HG03378 (cell line): ENCODE measurements at regions not wholly inside any gene's neighbourhood (a gene's known extent, or its start where the extent isn't known, plus 50 kb on each side); places are given as distances from the start of the nearest gene placed in this dataset.

Experiments used
- ATAC-seq: cut with Tn5 transposase; IDR thresholded peaks from one replicate; pipeline ENCODE4 v1.9.1; 2021; ENCODE audit warnings: mild to moderate bottlenecking, moderate library complexity; ENCODE audit not compliant: unreplicated experiment

DNA sequence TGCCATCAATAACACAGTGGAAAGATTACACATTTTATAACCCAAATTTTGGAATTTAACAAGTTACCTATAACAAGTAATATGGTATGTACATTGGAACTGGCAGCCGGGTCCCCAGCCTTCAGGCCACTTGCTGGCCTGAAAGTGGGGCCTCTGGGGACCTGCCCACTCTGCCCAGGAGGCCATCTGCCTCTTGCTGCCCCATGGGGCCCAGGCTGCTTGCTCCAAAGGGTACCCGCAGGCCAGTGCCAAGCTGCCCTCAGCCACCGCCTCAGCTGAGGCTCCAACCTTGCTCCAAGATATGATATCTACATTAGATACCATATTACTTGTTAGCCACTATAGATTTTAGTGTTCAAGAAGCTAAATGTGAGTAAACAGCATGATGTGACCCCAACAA lies 120.8 kb upstream of the TMEFF2 start:
- ATAC-seq: no peak

DNA sequence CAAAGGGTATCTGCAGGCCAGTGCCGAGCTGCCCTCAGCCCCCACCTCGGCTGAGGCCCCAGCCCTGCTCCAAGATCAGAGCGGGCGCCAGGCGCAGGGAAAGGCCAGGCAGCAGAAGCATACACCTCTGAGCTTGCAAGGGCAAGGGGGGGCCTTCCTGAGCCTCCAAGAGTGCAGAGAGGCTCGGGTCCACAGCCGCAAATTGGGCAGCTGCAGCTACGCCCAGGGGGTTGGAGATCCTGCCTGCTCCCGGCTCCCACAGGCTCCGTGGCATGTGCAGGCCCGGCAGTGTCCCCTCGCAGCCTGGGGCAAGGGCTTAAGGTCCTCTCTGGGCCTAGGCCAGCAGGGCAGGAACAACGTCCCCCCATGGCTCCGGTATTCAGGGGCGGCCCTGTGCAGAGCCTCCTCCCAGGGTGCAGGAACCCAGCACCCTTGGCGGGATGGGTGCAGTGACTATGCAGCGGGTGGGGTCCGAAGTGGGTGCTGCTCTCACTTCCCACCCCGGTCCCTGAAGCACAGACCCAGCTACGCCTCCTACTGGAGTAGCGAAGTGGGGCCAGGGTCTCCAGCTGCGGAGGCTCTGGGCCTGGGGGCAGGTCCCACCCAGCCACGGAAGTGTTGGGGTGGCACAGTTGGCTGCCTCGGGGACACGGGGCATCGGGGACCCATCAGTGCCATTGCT lies 120.2 kb upstream of the TMEFF2 start:
- ATAC-seq: no peak

DNA sequence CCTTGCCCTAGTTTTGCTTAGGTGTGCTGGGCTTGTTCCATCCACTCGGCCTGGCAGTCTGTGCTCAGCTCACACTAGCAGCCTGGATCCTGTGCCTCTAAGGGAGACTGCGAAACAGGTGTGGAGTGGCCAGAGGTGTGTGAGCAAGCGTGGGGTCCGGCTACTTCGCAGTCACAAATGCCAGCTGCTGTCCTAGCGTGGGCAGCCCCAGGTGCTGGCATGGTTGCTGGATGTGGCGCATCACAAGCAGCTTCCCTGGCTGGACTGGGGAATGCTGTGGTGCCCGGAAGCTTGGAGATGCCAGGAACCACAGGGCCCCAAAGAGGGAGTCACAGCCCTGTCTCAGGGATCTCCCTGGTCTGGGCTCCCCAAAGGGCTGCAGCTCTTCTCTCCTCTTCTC lies 119.0 kb upstream of the TMEFF2 start:
- no peak for ATAC-seq

DNA sequence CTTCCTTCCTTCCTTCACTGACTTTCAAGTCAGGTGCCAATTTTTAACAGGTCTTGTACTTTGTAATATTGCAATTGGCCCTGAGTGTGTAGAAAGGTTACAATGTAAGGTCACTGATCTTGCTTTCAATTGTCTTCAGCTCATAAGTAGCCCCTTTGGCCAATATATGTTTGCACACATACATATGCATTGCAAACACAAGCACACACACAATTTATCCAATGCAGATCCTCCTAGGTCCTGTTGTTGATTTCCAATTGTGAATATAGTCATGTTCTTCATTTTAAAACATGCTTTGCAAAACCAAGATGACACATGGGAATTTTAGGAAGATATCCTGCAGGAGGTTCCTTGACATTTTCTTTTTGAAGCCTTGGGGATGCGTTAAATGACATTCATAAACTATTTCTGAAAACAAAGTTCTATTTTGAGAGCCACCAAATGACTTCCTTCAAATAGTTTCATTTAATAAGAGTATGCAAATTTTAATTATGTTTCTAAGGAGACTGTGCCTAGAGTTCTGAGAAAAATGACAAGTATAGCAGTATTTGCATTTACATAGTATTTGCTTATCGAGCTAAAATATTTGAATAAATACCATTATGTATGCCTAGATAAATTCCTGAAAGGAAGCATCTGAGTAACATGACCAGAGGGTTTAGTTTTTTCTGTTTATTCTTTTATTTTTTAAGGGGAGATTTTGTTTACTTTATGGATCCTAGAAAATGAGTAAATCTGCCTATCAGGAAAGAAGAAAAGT lies 117.1 kb upstream of the TMEFF2 start:
- ATAC-seq: no peak

DNA sequence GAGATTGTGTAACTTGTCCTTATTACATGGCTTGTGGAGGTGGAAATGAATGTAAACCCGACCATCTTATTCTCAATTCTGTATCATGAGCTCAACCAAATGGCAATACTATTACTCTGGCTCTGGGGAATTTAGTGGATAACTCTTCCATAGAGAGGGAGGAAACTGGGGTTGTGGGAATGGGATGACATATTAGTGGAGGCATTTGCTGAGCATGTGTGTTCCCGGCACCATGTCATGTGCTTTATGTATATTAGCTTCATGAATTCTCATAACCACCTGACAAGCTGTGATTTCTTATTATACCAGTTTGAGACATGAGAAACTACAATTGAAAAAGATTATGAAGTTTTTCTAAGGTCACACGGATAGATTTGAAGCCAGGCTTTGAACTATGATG lies 112.8 kb upstream of the TMEFF2 start:
- no peak for ATAC-seq

DNA sequence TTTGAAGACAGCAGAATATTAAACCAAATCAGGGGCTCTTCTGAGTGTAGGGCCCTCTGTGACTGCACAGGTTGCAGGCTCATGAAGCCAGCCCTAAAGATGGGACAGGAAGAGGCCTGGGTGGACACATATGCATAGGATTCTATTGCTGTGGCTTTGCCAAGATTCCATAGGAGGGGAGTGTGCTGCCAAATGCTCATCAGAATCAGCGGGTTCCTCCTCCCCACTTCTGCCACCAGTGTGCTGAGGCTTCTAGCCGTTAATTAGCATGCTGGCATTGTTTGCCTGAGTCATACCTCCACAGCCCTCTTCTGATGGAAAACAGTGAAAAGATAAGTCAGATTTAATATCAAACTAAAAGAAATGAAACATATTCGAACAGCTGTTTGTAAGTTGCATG lies 103.9 kb upstream of the TMEFF2 start:
- ATAC-seq: no peak

DNA sequence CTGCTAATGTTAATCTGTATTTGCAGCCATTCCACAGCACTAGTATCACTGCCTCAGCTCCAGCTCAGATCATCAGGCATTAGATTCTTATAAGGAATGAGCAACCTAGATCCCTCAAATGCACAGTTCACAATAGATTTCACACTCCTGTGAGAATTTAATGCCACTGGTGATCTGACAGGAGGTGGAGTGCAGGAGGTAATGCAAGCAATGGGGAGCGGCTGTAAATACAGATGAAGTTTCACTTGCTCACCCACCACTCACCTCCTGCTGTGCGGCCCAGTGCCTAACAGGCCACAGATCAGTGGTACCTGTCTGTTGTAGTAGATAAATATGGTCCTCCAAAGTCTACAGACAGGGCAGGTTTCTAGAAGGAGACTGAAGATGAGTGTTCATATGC lies 97.7 kb upstream of the TMEFF2 start:
- no peak for ATAC-seq

DNA sequence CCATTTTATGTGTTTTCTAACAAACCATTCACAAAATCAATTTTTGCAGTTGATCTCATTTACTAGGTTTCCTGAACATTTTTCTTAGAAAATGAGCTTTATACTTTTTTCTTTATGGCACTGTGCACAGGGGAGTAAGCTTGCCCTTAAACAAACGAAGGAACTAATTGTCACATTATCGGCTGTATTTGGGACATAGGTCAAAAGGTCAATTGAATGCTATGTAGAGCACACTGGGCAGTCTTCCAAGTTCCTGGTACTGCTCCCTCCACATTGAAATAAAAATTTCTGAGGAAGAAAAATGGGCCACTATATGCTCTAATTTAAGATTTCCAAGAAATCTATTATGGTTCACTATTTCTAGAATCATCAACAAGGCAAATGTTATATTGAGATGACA lies 93.6 kb upstream of the TMEFF2 start:
- ATAC-seq: no peak

DNA sequence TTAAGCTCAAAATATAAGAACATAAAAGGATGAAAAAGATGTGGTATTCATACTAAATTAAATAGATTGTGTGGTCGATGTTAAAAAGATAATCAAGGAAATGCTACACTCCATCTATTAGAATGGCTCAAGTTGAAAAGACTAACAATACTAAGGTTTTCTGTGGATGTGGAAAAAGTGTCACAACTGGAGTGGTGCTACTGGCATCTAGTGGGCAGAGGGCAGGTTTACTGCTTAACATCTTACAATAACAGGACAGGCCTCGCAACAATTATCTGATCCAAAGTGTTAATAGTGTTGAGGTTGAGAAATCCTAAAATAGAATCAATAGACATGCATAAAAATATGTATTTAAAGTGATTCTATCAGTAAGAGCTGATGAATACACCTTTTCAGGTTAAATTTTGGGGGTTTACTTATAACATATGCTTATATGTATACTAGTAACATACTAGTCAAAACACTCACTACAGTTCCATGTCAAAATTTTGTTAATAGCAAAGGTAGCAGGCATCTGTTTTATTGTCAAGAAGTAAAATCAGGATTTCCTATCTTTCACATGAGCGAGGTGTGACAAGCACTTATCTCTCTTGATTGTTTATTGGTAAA lies 91.5 kb upstream of the TMEFF2 start:
- no peak for ATAC-seq

DNA sequence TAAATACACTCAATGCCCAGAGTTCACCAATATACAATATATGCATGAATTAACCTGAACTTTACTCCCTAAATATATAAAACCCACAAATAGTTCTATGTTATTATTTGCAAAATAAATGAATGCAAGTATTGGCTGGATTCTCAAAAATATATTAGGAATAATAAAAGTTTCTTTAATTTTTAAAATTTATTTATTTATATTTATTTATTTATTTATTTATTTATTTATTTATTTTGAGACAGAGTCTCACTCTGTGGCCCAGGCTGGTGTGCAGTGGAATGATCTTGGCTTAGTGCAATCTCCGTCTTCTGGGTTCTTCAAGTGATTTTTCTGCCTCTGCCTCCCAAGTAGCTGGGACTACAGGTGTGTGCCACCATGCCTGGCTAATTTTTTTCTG lies 88.7 kb upstream of the TMEFF2 start:
- no peak for ATAC-seq

DNA sequence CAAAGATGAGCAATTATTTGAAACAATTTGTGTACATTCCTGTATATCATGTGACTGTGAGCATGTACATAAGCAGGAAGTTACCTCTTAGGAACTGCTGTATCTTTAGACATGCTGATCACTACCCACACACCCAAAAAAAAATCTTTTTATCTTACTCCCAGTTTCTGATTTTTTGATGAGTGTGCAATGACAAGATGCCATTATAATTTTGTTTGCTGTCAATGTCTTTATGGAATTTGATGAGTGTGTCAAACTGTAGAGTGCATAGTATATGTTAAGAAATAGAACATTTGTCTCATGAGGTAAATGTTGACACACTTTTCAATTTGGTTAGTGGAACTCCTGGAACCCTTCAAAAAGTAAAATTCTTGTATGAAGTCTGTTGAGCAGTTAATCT lies 84.0 kb upstream of the TMEFF2 start:
- no peak for ATAC-seq

DNA sequence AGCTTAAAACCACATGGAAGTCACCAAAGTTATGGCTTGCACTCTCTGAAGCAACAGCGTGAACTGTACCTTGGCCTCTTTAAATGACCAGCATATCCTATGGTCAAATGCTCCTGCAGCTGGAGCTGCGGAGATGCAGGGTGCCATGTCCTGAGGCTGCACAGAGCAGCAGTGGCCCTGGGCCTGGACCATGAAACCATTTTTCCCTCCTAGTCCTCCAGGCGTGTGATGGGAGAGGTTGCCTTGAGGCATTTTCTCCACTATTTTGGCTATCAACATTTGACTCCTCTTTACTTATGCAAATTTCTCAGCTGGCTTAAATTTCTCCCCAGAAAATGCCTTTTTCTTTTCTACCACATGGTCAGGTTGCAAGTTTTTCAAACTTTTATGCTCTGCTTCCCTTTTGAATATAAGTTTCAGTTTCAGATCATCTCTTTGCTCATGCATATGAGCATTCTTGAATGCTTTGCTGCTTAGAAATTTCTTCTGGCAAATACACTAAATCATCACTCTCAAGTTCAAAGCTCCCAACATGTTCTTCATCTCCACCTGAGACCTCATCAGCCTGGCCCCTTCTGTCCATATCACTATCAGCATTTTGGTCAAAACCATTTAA lies 82.9 kb upstream of the TMEFF2 start:
- ATAC-seq: no peak

DNA sequence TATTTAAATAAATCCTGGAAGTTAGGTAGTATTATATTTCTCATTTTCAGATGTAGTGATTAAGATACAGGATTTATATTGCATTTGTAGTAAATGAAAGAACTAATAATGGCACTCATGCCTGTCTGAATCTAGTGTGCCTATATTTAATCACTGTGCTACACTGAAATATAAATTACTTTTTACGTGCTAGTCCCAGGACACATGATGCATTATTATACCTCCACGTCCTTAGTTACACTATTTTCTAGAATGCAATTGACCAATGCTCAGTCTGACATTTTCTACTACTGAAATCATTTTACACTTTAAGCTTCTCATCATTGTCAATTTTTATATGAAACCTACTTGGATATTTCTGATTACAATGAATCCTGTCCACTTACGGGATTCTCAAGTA lies 80.9 kb upstream of the TMEFF2 start:
- no peak for ATAC-seq

DNA sequence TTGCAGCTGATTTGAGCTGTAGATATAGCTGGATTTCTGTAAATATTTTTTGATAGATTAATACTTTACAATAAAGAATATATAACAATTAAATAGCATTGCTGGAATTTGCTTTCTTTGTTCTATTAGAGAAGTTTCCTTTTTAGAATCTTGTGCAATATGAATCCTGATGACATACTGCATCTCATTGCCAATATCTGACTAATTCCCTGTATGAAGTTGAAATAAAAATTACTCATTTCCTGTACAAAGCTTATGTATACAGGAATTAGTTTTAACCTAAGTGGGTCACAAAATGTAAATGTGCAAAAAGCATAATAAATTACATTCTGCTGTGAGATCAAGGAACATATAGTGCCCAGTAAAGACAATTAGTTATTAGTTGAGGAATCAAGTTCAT lies 72.8 kb upstream of the TMEFF2 start:
- ATAC-seq: no peak

DNA sequence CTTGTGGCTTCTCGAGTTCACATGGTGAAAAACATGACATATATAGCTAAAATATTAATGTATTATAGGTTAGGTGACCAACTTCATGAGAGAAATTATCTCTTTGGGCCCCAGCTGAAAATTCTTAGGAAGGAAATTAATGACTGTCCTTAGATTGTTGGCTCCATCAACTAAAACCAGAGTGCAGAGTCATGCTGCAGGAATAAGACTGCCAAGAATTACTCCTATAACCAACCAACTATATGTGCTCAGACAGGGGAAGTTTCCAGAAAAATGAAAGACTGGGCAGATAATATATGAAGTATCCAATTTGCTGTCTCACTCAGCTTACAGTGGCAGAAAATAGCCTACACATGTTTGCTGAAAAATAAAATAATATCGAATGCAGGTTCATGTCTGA lies 71.0 kb upstream of the TMEFF2 start:
- ATAC-seq: no peak

DNA sequence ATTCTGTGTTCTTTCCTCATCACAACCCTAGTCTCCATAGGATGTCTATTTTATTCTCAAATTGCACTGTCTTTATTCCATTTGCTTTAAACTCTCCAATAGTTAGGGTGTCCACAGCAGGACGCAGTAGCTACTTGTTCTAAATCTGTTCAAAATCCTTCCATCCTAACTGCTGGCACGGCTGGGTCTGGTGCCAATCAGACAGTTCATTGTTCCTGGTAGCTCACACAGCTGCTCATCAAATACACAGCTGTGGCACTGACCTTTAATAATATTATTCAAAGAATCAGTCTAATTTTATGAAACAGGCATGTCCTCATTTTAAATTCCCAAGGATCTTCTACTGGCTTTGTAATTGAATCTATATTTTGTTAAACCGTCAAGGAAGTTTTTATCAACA lies 59.7 kb upstream of the TMEFF2 start:
- no peak for ATAC-seq

DNA sequence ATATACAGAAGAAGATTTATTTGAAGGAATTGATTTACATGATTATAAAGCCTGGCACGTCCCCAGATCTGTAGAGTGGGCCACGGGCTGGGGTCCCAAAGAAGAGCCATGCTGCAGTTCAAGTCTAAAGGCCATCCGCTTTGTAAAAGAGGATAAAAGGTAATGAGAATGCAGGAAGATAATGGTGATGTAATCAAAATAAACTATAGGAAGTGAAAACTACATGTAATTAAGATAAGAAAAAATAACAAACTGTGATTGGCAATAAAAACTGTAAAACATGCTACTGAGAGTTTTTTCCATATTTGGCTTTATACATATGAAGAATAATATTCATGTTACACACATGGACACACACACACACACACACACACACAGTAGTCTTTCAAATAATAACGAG lies 59.0 kb upstream of the TMEFF2 start:
- no peak for ATAC-seq

DNA sequence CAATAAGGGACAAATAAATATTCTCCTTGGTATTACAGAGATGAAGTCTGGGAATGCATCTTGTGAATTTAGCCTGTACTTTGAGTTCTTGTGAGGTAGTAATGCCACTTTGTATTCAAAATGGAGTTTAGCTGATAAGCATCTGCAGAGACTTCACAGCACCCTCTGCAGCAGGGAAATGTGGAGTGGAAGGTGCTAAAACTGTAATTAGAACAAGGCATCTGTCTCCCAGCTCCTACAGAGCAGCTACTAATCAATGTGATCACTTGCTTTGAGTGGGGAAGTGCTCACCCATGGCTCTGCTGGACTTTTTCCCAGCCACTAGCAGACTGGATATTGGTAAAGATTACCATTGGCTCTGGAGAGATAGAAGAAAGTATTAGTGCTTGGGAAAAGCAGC lies 56.2 kb upstream of the TMEFF2 start:
- no peak for ATAC-seq

DNA sequence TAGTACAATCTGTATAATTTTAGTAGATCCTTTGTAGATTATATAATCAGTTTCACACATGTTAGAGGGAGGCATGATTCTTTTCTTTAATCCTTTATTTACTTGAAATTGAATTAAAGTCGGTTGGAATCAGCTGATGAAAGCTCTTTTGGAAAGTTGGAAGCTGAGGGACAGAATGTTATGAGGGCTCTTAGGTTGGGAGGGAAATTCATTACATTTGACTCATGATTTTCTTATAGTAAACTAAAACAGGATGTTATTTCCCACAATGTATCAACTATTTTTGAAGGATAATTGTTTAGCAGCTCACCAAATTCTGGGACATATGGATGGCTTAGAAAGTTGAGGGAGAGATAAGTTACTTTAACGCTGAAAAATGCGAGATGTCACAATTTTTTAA lies 52.7 kb upstream of the TMEFF2 start:
- ATAC-seq: no peak

DNA sequence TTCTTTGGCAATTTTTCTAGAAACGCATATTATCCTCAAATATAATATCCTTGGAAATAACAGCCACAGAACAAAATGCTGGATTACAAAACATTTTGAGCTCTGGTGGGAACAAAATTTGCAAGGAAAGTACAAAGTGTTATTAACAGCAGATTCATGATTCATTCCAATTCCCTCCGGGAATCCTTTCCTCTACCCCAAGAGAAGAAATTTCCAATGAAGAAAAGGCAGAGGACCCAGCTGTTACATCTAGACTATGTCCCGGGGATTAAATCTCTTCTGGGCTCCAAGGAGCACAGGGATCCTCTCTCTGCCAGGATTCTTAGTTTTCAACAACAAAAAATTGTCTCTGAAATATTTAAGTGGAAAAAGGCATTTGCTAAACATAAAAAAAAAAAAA lies 51.6 kb upstream of the TMEFF2 start:
- ATAC-seq: no peak

DNA sequence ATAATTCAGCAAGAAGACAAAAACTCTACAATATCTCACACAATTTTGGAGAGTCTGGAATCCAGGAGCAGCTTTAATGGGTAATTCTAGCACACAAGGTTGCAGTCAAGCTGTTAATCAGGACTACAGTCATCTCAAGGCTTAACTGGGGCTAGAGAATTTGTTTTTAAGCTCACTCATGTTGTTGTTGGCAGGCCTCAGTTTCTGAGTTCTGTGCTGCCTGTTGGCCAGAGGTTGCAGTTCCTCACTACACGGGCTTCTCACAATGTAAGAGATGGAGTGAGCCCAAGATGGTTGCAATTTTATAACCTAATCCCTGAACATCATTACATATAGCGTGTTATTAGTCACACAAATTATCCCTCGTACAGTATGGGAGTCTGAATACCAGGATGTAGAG lies 50.6 kb upstream of the TMEFF2 start:
- ATAC-seq: no peak
